ENCODE measurements at regions not wholly inside any gene's neighbourhood (a gene's known extent, or its start where the extent isn't known, plus 50 kb on each side); places are given as distances from the start of the nearest gene placed in this dataset.

- no peak for DNase-seq
- Histone ChIP-seq H3K27me3 (ENCODE audit: insufficient read depth, low read length, poor library complexity, severe bottlenecking) (no peaks in the 10 kb centered on the region), H3K27ac (ENCODE audit: low read depth, low read length) (no peak overlapping the region), H3K36me3 (ENCODE audit: insufficient read depth, low read length) (no peaks in the 10 kb centered on the region), H3K9me3 (ENCODE audit: low read length) (no peaks in the 10 kb centered on the region), H3K4me1 (ENCODE audit: insufficient read depth, low read length) (no peaks in the 10 kb centered on the region), H3K4me3 (ENCODE audit: low read length) (no peak overlapping the region)
- Mint-ChIP-seq H3K4me1 (no peaks in the 10 kb centered on the region), H3K4me3 (no peak overlapping the region), H3K36me3 (no peaks in the 10 kb centered on the region), H3K27me3 (no peaks in the 10 kb centered on the region), H3K9me3 (peaks cover 0 to 19% (median 0%) of the 10 kb centered on the region in 5 donors), H3K27ac (no peak overlapping the region)
- POLR2A ChIA-PET: no interaction called here
- CTCF ChIA-PET: no interaction called here
These were observed 784.8 kb upstream of the CDH2 start for GRCh38 chr18:28961669-28962228.

GRCh38 chr18:28960146-28960545, 783.2 kb upstream of the CDH2 start:
- H3K27me3 Mint-ChIP-seq: no peaks in the 10 kb centered on the region
- no peak overlapping the region for H3K4me3 Mint-ChIP-seq
- H3K27ac ChIP-seq (ENCODE audit: low read depth, low read length): no peak overlapping the region
- H3K4me1 Mint-ChIP-seq: no peaks in the 10 kb centered on the region
- no peaks in the 10 kb centered on the region for H3K9me3 ChIP-seq (ENCODE audit: low read length)
- no peaks in the 10 kb centered on the region for H3K27me3 ChIP-seq (ENCODE audit: insufficient read depth, low read length, poor library complexity, severe bottlenecking)
- DNase-seq: no peak
- H3K4me3 ChIP-seq (ENCODE audit: low read length): no peak overlapping the region
- ChIA-PET POLR2A (no interaction called here), CTCF (no interaction called here)
- H3K36me3 ChIP-seq (ENCODE audit: insufficient read depth, low read length): no peaks in the 10 kb centered on the region
- no peaks in the 10 kb centered on the region for H3K4me1 ChIP-seq (ENCODE audit: insufficient read depth, low read length)
- peaks cover 0 to 26% (median 3%) of the 10 kb centered on the region in 5 donors for H3K9me3 Mint-ChIP-seq
- H3K27ac Mint-ChIP-seq: no peak overlapping the region
- peaks cover 0 to 3% (median 0%) of the 10 kb centered on the region in 3 donors for H3K36me3 Mint-ChIP-seq

DNA sequence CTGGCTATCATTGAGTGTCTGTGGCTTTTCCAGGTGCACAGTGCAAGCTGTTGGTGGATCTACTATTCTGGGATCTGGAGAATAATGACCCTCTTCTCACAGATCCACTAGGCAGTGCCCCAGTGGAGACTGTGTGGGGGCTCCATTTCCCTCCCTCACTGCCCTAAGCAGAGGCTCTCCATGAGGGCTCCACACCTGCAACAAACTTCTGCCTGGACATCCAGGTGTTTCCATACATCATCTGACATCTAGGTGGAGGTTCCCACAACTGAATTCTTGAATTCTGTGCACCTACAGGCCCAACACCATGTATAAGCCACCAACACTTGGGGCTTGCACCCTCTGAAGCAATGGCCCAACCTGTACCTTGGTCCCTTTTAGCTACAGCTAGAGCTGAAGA, 775.4 kb upstream of the CDH2 start:
- no peaks in the 10 kb centered on the region for H3K27me3 Mint-ChIP-seq
- H3K9me3 ChIP-seq (ENCODE audit: low read length): no peaks in the 10 kb centered on the region
- H3K4me1 Mint-ChIP-seq: no peaks in the 10 kb centered on the region
- H3K4me3 ChIP-seq (ENCODE audit: low read length): no peak overlapping the region
- H3K9me3 Mint-ChIP-seq: peaks cover 0 to 33% (median 25%) of the 10 kb centered on the region in 5 donors
- no peak overlapping the region for H3K4me3 Mint-ChIP-seq
- ChIA-PET CTCF (no interaction called here), POLR2A (no interaction called here)
- H3K27me3 ChIP-seq (ENCODE audit: insufficient read depth, low read length, poor library complexity, severe bottlenecking): no peaks in the 10 kb centered on the region
- no peak overlapping the region for H3K27ac ChIP-seq (ENCODE audit: low read depth, low read length)
- H3K36me3 Mint-ChIP-seq: peaks cover 0 to 10% (median 0%) of the 10 kb centered on the region in 3 donors
- no peaks in the 10 kb centered on the region for H3K4me1 ChIP-seq (ENCODE audit: insufficient read depth, low read length)
- no peak overlapping the region for H3K27ac Mint-ChIP-seq
- no peaks in the 10 kb centered on the region for H3K36me3 ChIP-seq (ENCODE audit: insufficient read depth, low read length)
- no peak for DNase-seq

DNA sequence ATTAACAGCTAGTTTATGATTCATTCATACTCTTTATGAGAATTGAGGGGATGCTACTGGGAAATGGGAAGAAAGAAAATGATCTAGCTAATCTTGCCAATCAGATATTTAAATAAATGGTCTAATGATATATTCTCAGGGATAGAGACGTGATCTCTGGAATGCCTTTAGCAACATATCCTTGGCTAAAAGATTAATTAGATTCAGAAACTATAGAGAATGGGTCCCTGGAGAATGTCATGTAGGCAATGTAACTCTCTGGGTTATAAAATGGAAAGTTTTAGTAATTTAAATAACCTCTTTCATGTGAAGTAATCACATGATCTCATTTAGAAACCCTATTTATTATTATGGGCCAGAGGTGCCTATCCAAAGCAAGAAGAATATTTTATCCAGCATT, 771.0 kb upstream of the CDH2 start:
- Mint-ChIP-seq H3K36me3 (peaks cover 0 to 10% (median 0%) of the 10 kb centered on the region in 3 donors), H3K9me3 (peaks cover 13 to 30% (median 20%) of the 10 kb centered on the region in 5 donors), H3K4me3 (no peak overlapping the region), H3K27me3 (no peaks in the 10 kb centered on the region), H3K27ac (no peak overlapping the region), H3K4me1 (no peaks in the 10 kb centered on the region)
- H3K9me3 ChIP-seq (ENCODE audit: low read length): no peaks in the 10 kb centered on the region
- H3K36me3 ChIP-seq (ENCODE audit: insufficient read depth, low read length): no peaks in the 10 kb centered on the region
- no peak overlapping the region for H3K27ac ChIP-seq (ENCODE audit: low read depth, low read length)
- DNase-seq: no peak
- ChIA-PET POLR2A (no interaction called here), CTCF (no interaction called here)
- no peaks in the 10 kb centered on the region for H3K4me1 ChIP-seq (ENCODE audit: insufficient read depth, low read length)
- H3K27me3 ChIP-seq (ENCODE audit: insufficient read depth, low read length, poor library complexity, severe bottlenecking): no peaks in the 10 kb centered on the region
- H3K4me3 ChIP-seq (ENCODE audit: low read length): no peak overlapping the region

GRCh38 chr18:28946471-28946870, 769.5 kb upstream of the CDH2 start:
- H3K36me3 ChIP-seq (ENCODE audit: insufficient read depth, low read length): no peaks in the 10 kb centered on the region
- CTCF ChIA-PET: no interaction called here
- H3K4me3 ChIP-seq (ENCODE audit: low read length): no peak overlapping the region
- H3K27ac ChIP-seq (ENCODE audit: low read depth, low read length): no peak overlapping the region
- Mint-ChIP-seq H3K27me3 (no peaks in the 10 kb centered on the region), H3K4me3 (no peak overlapping the region), H3K9me3 (peaks cover 12 to 33% (median 16%) of the 10 kb centered on the region in 5 donors), H3K4me1 (no peaks in the 10 kb centered on the region), H3K36me3 (peaks cover 0 to 7% (median 0%) of the 10 kb centered on the region in 3 donors), H3K27ac (no peak overlapping the region)
- no peak for DNase-seq
- POLR2A ChIA-PET: no interaction called here
- no peaks in the 10 kb centered on the region for H3K4me1 ChIP-seq (ENCODE audit: insufficient read depth, low read length)
- no peaks in the 10 kb centered on the region for H3K9me3 ChIP-seq (ENCODE audit: low read length)
- H3K27me3 ChIP-seq (ENCODE audit: insufficient read depth, low read length, poor library complexity, severe bottlenecking): no peaks in the 10 kb centered on the region

DNA sequence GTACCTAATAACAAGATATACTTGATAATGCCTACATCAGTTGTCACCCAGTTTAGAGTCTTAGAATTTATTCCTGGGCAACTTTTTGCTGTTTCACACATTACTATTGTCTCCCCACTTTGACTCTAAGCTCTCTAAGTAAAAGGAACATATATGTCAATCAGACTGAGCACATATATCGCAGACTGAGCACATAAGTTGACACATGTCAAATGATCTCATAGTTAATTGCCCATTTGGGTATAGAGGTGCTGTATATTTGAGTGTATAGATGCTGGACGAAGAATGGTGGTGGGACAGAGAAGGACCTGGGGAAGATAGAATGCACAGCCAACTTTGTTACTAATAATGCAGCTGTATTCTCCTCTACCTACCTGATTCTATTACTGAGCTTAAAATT, 746.0 kb upstream of the CDH2 start:
- H3K9me3 ChIP-seq (ENCODE audit: low read length): no peaks in the 10 kb centered on the region
- CTCF ChIA-PET: no interaction called here
- no peaks in the 10 kb centered on the region for H3K36me3 ChIP-seq (ENCODE audit: insufficient read depth, low read length)
- no peak for DNase-seq
- no peaks in the 10 kb centered on the region for H3K4me1 Mint-ChIP-seq
- H3K27me3 Mint-ChIP-seq: no peaks in the 10 kb centered on the region
- H3K27ac ChIP-seq (ENCODE audit: low read depth, low read length): no peak overlapping the region
- peaks cover 0 to 3% (median 0%) of the 10 kb centered on the region in 3 donors for H3K36me3 Mint-ChIP-seq
- no peak overlapping the region for H3K4me3 Mint-ChIP-seq
- peaks cover 3 to 29% (median 4%) of the 10 kb centered on the region in 5 donors for H3K9me3 Mint-ChIP-seq
- POLR2A ChIA-PET: no interaction called here
- no peaks in the 10 kb centered on the region for H3K4me1 ChIP-seq (ENCODE audit: insufficient read depth, low read length)
- H3K4me3 ChIP-seq (ENCODE audit: low read length): no peak overlapping the region
- H3K27ac Mint-ChIP-seq: no peak overlapping the region
- no peaks in the 10 kb centered on the region for H3K27me3 ChIP-seq (ENCODE audit: insufficient read depth, low read length, poor library complexity, severe bottlenecking)

- no peaks in the 10 kb centered on the region for H3K9me3 ChIP-seq (ENCODE audit: low read length)
- H3K27ac Mint-ChIP-seq: no peak overlapping the region
- no peaks in the 10 kb centered on the region for H3K36me3 ChIP-seq (ENCODE audit: insufficient read depth, low read length)
- H3K4me1 Mint-ChIP-seq: no peaks in the 10 kb centered on the region
- H3K27me3 ChIP-seq (ENCODE audit: insufficient read depth, low read length, poor library complexity, severe bottlenecking): no peaks in the 10 kb centered on the region
- ChIA-PET CTCF (no interaction called here), POLR2A (no interaction called here)
- peaks cover 6 to 47% (median 8%) of the 10 kb centered on the region in 5 donors for H3K9me3 Mint-ChIP-seq
- H3K27me3 Mint-ChIP-seq: no peaks in the 10 kb centered on the region
- no peak overlapping the region for H3K4me3 ChIP-seq (ENCODE audit: low read length)
- no peak for DNase-seq
- H3K27ac ChIP-seq (ENCODE audit: low read depth, low read length): no peak overlapping the region
- H3K36me3 Mint-ChIP-seq: peaks cover 0 to 5% (median 0%) of the 10 kb centered on the region in 3 donors
- H3K4me3 Mint-ChIP-seq: no peak overlapping the region
- no peaks in the 10 kb centered on the region for H3K4me1 ChIP-seq (ENCODE audit: insufficient read depth, low read length)
These were observed 739.5 kb upstream of the CDH2 start for GRCh38 chr18:28916456-28916855.

DNA sequence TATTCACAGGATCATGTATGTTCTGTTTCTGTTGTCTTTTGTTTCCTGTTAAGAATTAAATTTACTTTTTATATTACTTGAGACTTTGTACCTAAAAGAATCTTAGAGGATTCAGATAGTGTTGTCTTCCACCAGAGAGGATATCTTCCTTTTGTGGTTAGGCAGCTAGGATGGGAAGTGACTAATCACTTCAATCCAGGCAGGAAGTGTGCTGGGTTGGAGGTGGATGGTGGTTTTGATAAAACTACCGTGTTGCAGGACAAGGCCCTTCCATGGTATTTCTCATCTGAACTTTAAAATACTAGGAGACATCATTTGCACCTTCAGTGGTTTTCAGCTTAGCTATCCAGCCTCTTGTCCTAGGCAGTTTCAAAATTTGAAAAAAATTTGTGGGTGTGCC, 728.6 kb upstream of the CDH2 start:
- ChIA-PET POLR2A (no interaction called here), CTCF (no interaction called here)
- no peak overlapping the region for H3K4me3 Mint-ChIP-seq
- H3K4me1 Mint-ChIP-seq: no peaks in the 10 kb centered on the region
- Histone ChIP-seq H3K27ac (ENCODE audit: low read depth, low read length) (no peak overlapping the region), H3K4me3 (ENCODE audit: low read length) (no peak overlapping the region), H3K9me3 (ENCODE audit: low read length) (no peaks in the 10 kb centered on the region), H3K27me3 (ENCODE audit: insufficient read depth, low read length, poor library complexity, severe bottlenecking) (no peaks in the 10 kb centered on the region), H3K4me1 (ENCODE audit: insufficient read depth, low read length) (no peaks in the 10 kb centered on the region), H3K36me3 (ENCODE audit: insufficient read depth, low read length) (no peaks in the 10 kb centered on the region)
- no peak overlapping the region for H3K27ac Mint-ChIP-seq
- H3K36me3 Mint-ChIP-seq: no peaks in the 10 kb centered on the region
- peaks cover 6 to 26% (median 9%) of the 10 kb centered on the region in 5 donors for H3K9me3 Mint-ChIP-seq
- DNase-seq: no peak
- no peaks in the 10 kb centered on the region for H3K27me3 Mint-ChIP-seq

All from CD8-positive, alpha-beta memory T cell (primary cell).